SU-DHL-6 (cell line): ENCODE measurements at regions not wholly inside any gene's neighbourhood (a gene's known extent, or its start where the extent isn't known, plus 50 kb on each side); places are given as distances from the start of the nearest gene placed in this dataset.

Experiments used
- H2AFZ ChIP-seq: fragments of 200-600 bp; sonication (generic); 2 replicates; pipeline ENCODE4 v1.6.1; 2014; ENCODE audit warnings: low read depth, mild to moderate bottlenecking, moderate library complexity, mixed read lengths, antibody characterized with exemption, low read length; ENCODE audit not compliant: severe bottlenecking
- H3F3A ChIP-seq: fragments of 200-600 bp; shearing (Covaris generic); 2 replicates; pipeline ENCODE4 v1.6.0; 2016; ENCODE audit warnings: antibody characterized with exemption, mild to moderate bottlenecking; ENCODE audit not compliant: insufficient read depth
- H3K27ac ChIP-seq: fragments of 200-600 bp; sonication (generic); 2 replicates; pipeline ENCODE4 v1.5.1; 2016; ENCODE audit warnings: low read depth, mild to moderate bottlenecking, low read length, moderate library complexity, mixed read lengths
- H3K27me3 ChIP-seq: fragments of 200-600 bp; sonication (generic), shearing (Covaris generic); 2 replicates; pipeline ENCODE4 v1.6.0; 2014; ENCODE audit warnings: mild to moderate bottlenecking, low read length
- H3K36me3 ChIP-seq: fragments of 200-600 bp; sonication (generic); 2 replicates; pipeline ENCODE4 v1.6.1; 2014; ENCODE audit warnings: mild to moderate bottlenecking, low read length, mixed read lengths
- H3K4me2 ChIP-seq: fragments of 300-600, 200-600 bp; shearing (Covaris generic), sonication (generic); 2 replicates; pipeline ENCODE4 v1.6.0; 2014; ENCODE audit warnings: low read length, low read depth, mild to moderate bottlenecking; ENCODE audit not compliant: poor library complexity, severe bottlenecking
- H3K4me3 ChIP-seq: fragments of 200-600 bp; sonication (generic); 2 replicates; pipeline ENCODE4 v1.5.1; 2014; ENCODE audit warnings: antibody characterized with exemption, low read length, mild to moderate bottlenecking, mixed read lengths; ENCODE audit not compliant: insufficient read depth, poor library complexity, severe bottlenecking
- H3K79me2 ChIP-seq: fragments of 200-600 bp; sonication (generic); 2 replicates; pipeline ENCODE4 v1.6.1; 2014; ENCODE audit warnings: mild to moderate bottlenecking, low read length, moderate library complexity; ENCODE audit not compliant: insufficient read depth
- H3K9ac ChIP-seq: fragments of 200-600 bp; sonication (generic); 2 replicates; pipeline ENCODE4 v1.7.0; 2014; ENCODE audit warnings: mild to moderate bottlenecking, low read length
- H3K9me2 ChIP-seq: fragments of 200-600 bp; sonication (generic); replicated peaks from 2 replicates; pipeline ENCODE4 v1.6.1; 2014; ENCODE audit warnings: low read length; ENCODE audit not compliant: insufficient read depth
- H3K9me3 ChIP-seq: fragments of 200-600 bp; sonication (generic); 2 replicates; pipeline ENCODE4 v1.6.1; 2014; ENCODE audit warnings: low read length, mixed read lengths; ENCODE audit not compliant: insufficient read depth
- H4K20me1 ChIP-seq: fragments of 200-600 bp; sonication (generic); 2 replicates; pipeline ENCODE4 v1.6.1; 2014; ENCODE audit warnings: low read depth, mild to moderate bottlenecking, antibody characterized with exemption, low read length, moderate library complexity, mixed read lengths
- CTCF ChIP-seq: fragments of 200-600 bp; sonication (generic); IDR thresholded peaks from one replicate; pipeline ENCODE4 v1.5.1; 2017; ENCODE audit warnings: antibody characterized with exemption, mild to moderate bottlenecking, low read length, moderate library complexity; ENCODE audit not compliant: insufficient read depth, poor library complexity, severe bottlenecking
- EZH2phosphoT487 ChIP-seq: fragments of 200-600 bp; sonication (generic), shearing (Covaris generic); conservative IDR thresholded peaks from 2 replicates; pipeline ENCODE4 v1.6.1; 2018; ENCODE audit warnings: mild to moderate bottlenecking, antibody characterized with exemption, low read length, moderate library complexity, mixed read lengths

- H2AFZ ChIP-seq: no peak overlapping the region
- H3F3A ChIP-seq: no peaks in the 10 kb centered on the region
- H3K9me3 ChIP-seq: no peaks in the 10 kb centered on the region
- H3K9ac ChIP-seq: no peak overlapping the region
- H3K27me3 ChIP-seq: no peaks in the 10 kb centered on the region
- H3K9me2 ChIP-seq: no peaks in the 10 kb centered on the region
- H3K4me3 ChIP-seq: no peak overlapping the region
- H3K27ac ChIP-seq: no peak overlapping the region
- H3K36me3 ChIP-seq: no peaks in the 10 kb centered on the region
- no peak overlapping the region for H3K4me2 ChIP-seq
- H4K20me1 ChIP-seq: no peaks in the 10 kb centered on the region
- TF ChIP-seq EZH2phosphoT487 (no peak), CTCF (no peak)
- no peaks in the 10 kb centered on the region for H3K79me2 ChIP-seq
These were observed 1860.5 kb upstream of the ADGRL3 start for GRCh38 chr4:59339631-59340030.

GRCh38 chr4:59341506-59341905 lies 1858.6 kb upstream of the ADGRL3 start:
- no peaks in the 10 kb centered on the region for H4K20me1 ChIP-seq
- no peak overlapping the region for H3K4me2 ChIP-seq
- no peak for TF ChIP-seq CTCF
- no peak for TF ChIP-seq EZH2phosphoT487
- H3K27ac ChIP-seq: no peak overlapping the region
- no peak overlapping the region for H3K4me3 ChIP-seq
- no peaks in the 10 kb centered on the region for H3F3A ChIP-seq
- no peaks in the 10 kb centered on the region for H3K9me3 ChIP-seq
- no peaks in the 10 kb centered on the region for H3K79me2 ChIP-seq
- no peaks in the 10 kb centered on the region for H3K36me3 ChIP-seq
- no peaks in the 10 kb centered on the region for H3K27me3 ChIP-seq
- no peaks in the 10 kb centered on the region for H3K9me2 ChIP-seq
- H3K9ac ChIP-seq: no peak overlapping the region
- no peak overlapping the region for H2AFZ ChIP-seq

GRCh38 chr4:59348949-59349348 lies 1851.2 kb upstream of the ADGRL3 start:
- no peaks in the 10 kb centered on the region for H3K9me2 ChIP-seq
- H3K4me2 ChIP-seq: no peak overlapping the region
- no peaks in the 10 kb centered on the region for H3K27me3 ChIP-seq
- H3F3A ChIP-seq: no peaks in the 10 kb centered on the region
- H3K4me3 ChIP-seq: no peak overlapping the region
- TF ChIP-seq CTCF (no peak), EZH2phosphoT487 (no peak)
- no peaks in the 10 kb centered on the region for H3K79me2 ChIP-seq
- H3K9me3 ChIP-seq: no peaks in the 10 kb centered on the region
- H3K9ac ChIP-seq: no peak overlapping the region
- no peaks in the 10 kb centered on the region for H4K20me1 ChIP-seq
- no peak overlapping the region for H3K27ac ChIP-seq
- H2AFZ ChIP-seq: no peak overlapping the region
- no peaks in the 10 kb centered on the region for H3K36me3 ChIP-seq

GRCh38 chr4:59369229-59369628 lies 1830.9 kb upstream of the ADGRL3 start:
- no peaks in the 10 kb centered on the region for H3K9me2 ChIP-seq
- no peaks in the 10 kb centered on the region for H3F3A ChIP-seq
- H2AFZ ChIP-seq: no peak overlapping the region
- H3K4me2 ChIP-seq: no peak overlapping the region
- H3K4me3 ChIP-seq: no peak overlapping the region
- H4K20me1 ChIP-seq: no peaks in the 10 kb centered on the region
- H3K36me3 ChIP-seq: no peaks in the 10 kb centered on the region
- H3K79me2 ChIP-seq: no peaks in the 10 kb centered on the region
- H3K9me3 ChIP-seq: no peaks in the 10 kb centered on the region
- TF ChIP-seq CTCF: no peak
- no peak for TF ChIP-seq EZH2phosphoT487
- H3K27ac ChIP-seq: no peak overlapping the region
- H3K9ac ChIP-seq: no peak overlapping the region
- no peaks in the 10 kb centered on the region for H3K27me3 ChIP-seq
